ENCODE measurements at regions not wholly inside any gene's neighbourhood (a gene's known extent, or its start where the extent isn't known, plus 50 kb on each side); places are given as distances from the start of the nearest gene placed in this dataset.

DNA sequence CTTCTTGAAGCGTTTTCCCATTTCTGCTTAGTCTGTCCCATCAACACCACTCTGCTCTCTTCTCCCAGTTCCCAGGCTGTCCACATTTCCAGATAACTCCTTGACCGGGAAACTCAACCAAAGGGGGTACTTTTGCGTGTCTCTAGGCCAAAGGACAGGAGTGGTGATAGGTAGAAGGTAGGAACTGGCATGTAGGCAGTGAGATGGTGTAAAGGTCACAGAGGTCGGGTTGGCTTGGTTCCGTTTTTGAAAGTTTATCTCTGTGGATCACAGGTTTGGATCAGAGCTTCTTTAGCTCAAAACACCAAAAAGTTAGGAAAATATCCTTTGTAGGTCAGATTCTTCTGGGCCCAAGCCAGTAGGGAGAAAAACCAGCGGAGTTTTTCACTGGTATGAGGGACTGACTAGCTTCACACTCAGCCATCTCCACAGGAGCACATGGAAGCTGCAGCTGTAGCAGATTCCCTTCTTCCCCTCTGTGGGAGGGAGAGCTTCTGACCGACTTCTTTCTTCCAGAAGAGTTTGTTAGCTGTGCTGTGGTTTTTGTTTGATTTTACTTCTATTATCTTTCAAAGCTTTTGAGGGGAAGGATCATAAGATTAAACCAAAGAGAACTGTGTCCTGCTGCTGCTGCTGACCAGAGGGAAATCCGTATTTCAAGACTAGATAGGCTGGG, 98.4 kb upstream of the DMRT1 start:
- no peak for ATAC-seq
- ChIA-PET POLR2A (ENCODE audit: unreplicated experiment) (no interaction called here), CTCF (no interaction called here)
- H2AFZ ChIP-seq (ENCODE audit: low read length), result no peak overlapping the region
- peaks cover 17% of the 10 kb centered on the region for H3K4me1 ChIP-seq (ENCODE audit: insufficient read depth, low read length)
- H3K36me3 ChIP-seq (ENCODE audit: low read depth, low read length), result peaks cover 9% of the 10 kb centered on the region; the same call in 1 of the 2 replicates
- no peak for DNase-seq
- no peak overlapping the region for H3K9ac ChIP-seq (ENCODE audit: low read length)
- no peaks in the 10 kb centered on the region for H4K20me1 ChIP-seq (ENCODE audit: low read length)
- H3K27ac ChIP-seq (ENCODE audit: low read length), result no peak overlapping the region
- no peaks in the 10 kb centered on the region for H3K79me2 ChIP-seq (ENCODE audit: low read length)
- H3K27me3 ChIP-seq (ENCODE audit: low read length), result no peaks in the 10 kb centered on the region
- no peaks in the 10 kb centered on the region for H3K9me3 ChIP-seq (ENCODE audit: low read length)
- peaks cover 7% of the 10 kb centered on the region for H3F3A ChIP-seq (ENCODE audit: low read length, unreplicated experiment)
- intact Hi-C loops (cut with micrococcal nuclease), result no loop called here
- no peaks in the 10 kb centered on the region for H3K9me2 ChIP-seq (replicated peaks; ENCODE audit: low read length)
- no peak for TF ChIP-seq EZH2 (IDR thresholded peaks at IDR 0.05; ENCODE audit: low read length, unreplicated experiment)
- TF ChIP-seq CTCF (conservative IDR thresholded peaks at IDR 0.05; ENCODE audit: low read depth, low read length), result no peak
- H3K4me3 ChIP-seq (ENCODE audit: low read length), result no peak overlapping the region
- H3K4me2 ChIP-seq (ENCODE audit: low read length), result no peak overlapping the region
- no TSS peak for BruUV-seq (replicated peaks)

- Histone ChIP-seq H3K4me3 (ENCODE audit: low read length) (no peak overlapping the region), H3K9me3 (ENCODE audit: low read length) (no peaks in the 10 kb centered on the region), H3K27ac (ENCODE audit: low read length) (no peak overlapping the region), H2AFZ (ENCODE audit: low read length) (no peak overlapping the region), H3K79me2 (ENCODE audit: low read length) (no peaks in the 10 kb centered on the region), H3F3A (ENCODE audit: low read length, unreplicated experiment) (peaks cover 1% of the 10 kb centered on the region), H3K4me1 (ENCODE audit: insufficient read depth, low read length) (peaks cover 7% of the 10 kb centered on the region), H4K20me1 (ENCODE audit: low read length) (no peaks in the 10 kb centered on the region), H3K27me3 (ENCODE audit: low read length) (no peaks in the 10 kb centered on the region), H3K36me3 (ENCODE audit: low read depth, low read length) (peaks cover 9% of the 10 kb centered on the region; the same call in 1 of the 2 replicates), H3K9ac (ENCODE audit: low read length) (no peak overlapping the region), H3K4me2 (ENCODE audit: low read length) (no peak overlapping the region), H3K9me2 (replicated peaks; ENCODE audit: low read length) (no peaks in the 10 kb centered on the region)
- CTCF ChIA-PET, result no interaction called here
- no TSS peak for BruUV-seq (replicated peaks)
- ATAC-seq (no peak), DNase-seq (no peak)
- POLR2A ChIA-PET (ENCODE audit: unreplicated experiment), result no interaction called here
- TF ChIP-seq EZH2 (IDR thresholded peaks at IDR 0.05; ENCODE audit: low read length, unreplicated experiment), result no peak
- intact Hi-C loops (cut with micrococcal nuclease), result no loop called here
Observed at GRCh38 chr9:744046-744712, 97.3 kb upstream of the DMRT1 start.

DNA sequence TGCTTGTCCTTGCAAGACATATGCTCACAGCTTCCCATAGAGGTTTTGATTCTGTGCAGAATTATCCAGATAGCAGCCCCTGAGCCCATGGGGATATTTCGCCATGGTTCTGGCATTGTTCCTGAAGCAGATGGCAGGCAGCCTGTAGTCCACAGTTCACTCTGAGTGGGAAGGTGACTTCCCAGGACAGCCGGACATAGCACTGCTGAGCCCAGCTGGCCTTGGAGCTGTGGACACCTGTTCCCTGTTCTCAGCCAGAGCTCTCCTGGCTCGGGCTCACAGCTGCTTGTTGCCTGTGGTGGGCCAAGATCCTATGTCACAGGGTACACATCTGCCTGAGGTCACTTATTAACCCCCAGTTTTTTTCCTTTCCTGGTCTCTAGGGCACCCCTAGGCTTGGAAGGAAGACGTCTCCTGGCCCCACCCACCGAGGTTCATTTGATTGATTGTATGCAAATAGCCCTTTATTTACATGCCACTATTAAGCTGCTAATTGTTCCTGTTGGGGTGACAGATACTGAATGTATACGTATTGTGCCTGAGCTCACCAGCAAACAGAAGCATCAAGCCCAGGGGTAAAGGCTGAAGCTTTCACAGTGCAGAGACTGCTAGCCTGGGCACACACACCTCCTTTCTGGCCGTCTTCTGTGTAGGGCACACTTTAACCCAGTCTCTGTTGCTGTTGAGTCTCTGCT, 96.6 kb upstream of the DMRT1 start:
- H2AFZ ChIP-seq (ENCODE audit: low read length), result no peak overlapping the region
- H3K4me2 ChIP-seq (ENCODE audit: low read length), result no peak overlapping the region
- no peaks in the 10 kb centered on the region for H3F3A ChIP-seq (ENCODE audit: low read length, unreplicated experiment)
- ChIA-PET CTCF (no interaction called here), POLR2A (ENCODE audit: unreplicated experiment) (no interaction called here)
- no TSS peak for BruUV-seq (replicated peaks)
- intact Hi-C loops (cut with micrococcal nuclease), result no loop called here
- H3K9me2 ChIP-seq (replicated peaks; ENCODE audit: low read length), result no peaks in the 10 kb centered on the region
- no peak for TF ChIP-seq EZH2 (IDR thresholded peaks at IDR 0.05; ENCODE audit: low read length, unreplicated experiment)
- TF ChIP-seq CTCF (conservative IDR thresholded peaks at IDR 0.05; ENCODE audit: low read depth, low read length), result no peak
- TF ChIP-seq EZH2phosphoT487 (IDR thresholded peaks at IDR 0.05; ENCODE audit: borderline replicate concordance, low read length), result no peak
- no peak for ATAC-seq
- no peaks in the 10 kb centered on the region for H3K4me1 ChIP-seq (ENCODE audit: insufficient read depth, low read length)
- H3K27ac ChIP-seq (ENCODE audit: low read length), result no peak overlapping the region
- H3K36me3 ChIP-seq (ENCODE audit: low read depth, low read length), result peaks cover 9% of the 10 kb centered on the region; the same call in 1 of the 2 replicates
- H3K9ac ChIP-seq (ENCODE audit: low read length), result no peak overlapping the region
- no peaks in the 10 kb centered on the region for H3K79me2 ChIP-seq (ENCODE audit: low read length)
- H4K20me1 ChIP-seq (ENCODE audit: low read length), result no peaks in the 10 kb centered on the region
- H3K9me3 ChIP-seq (ENCODE audit: low read length), result no peaks in the 10 kb centered on the region
- DNase-seq, result no peak
- H3K27me3 ChIP-seq (ENCODE audit: low read length), result no peaks in the 10 kb centered on the region
- H3K4me3 ChIP-seq (ENCODE audit: low read length), result no peak overlapping the region
